GM11168 (cell line): ENCODE measurements at regions not wholly inside any gene's neighbourhood (a gene's known extent, or its start where the extent isn't known, plus 50 kb on each side); places are given as distances from the start of the nearest gene placed in this dataset.

ENCODE experiments used
- in situ Hi-C: fragments of 300-500 bp; cut with MboI; formaldehyde crosslinking; loops from one replicate; pipeline ENCODE4 v1.12.0; 2022; ENCODE audit warnings: low sequenced_read_pairs; ENCODE audit not compliant: unreplicated experiment

GRCh38 chr5:164958688-164959087 lies 1453.3 kb downstream of the MAT2B start:
- in situ Hi-C loops, result no loop called here

GRCh38 chr5:164959761-164960160 lies 1454.3 kb downstream of the MAT2B start:
- in situ Hi-C loops, result no loop called here

- in situ Hi-C loops, result no loop called here
Measured at GRCh38 chr5:164962329-164962961, 1457.0 kb downstream of the MAT2B start.

- in situ Hi-C loops, result no loop called here
Measured at GRCh38 chr5:164966611-164967010, 1461.2 kb downstream of the MAT2B start.

- in situ Hi-C loops, result no loop called here
Measured at GRCh38 chr5:164967354-164967753, 1461.9 kb downstream of the MAT2B start.

- in situ Hi-C loops, result no loop called here
Measured at GRCh38 chr5:164972973-164973372, 1467.6 kb downstream of the MAT2B start.

- in situ Hi-C loops, result no loop called here
Measured at GRCh38 chr5:164975986-164976385, 1470.6 kb downstream of the MAT2B start.

GRCh38 chr5:164980480-164980879 lies 1475.1 kb downstream of the MAT2B start:
- in situ Hi-C loops, result no loop called here

GRCh38 chr5:164998142-164998541 lies 1492.7 kb downstream of the MAT2B start:
- in situ Hi-C loops, result no loop called here

GRCh38 chr5:164998590-164998989 lies 1493.2 kb downstream of the MAT2B start:
- in situ Hi-C loops, result no loop called here

GRCh38 chr5:165000479-165001190 lies 1495.2 kb downstream of the MAT2B start:
- in situ Hi-C loops, result no loop called here

- in situ Hi-C loops, result no loop called here
Measured at GRCh38 chr5:165003283-165003682, 1497.9 kb downstream of the MAT2B start.

GRCh38 chr5:165004175-165004574 lies 1498.8 kb downstream of the MAT2B start:
- in situ Hi-C loops, result no loop called here

- in situ Hi-C loops, result no loop called here
Measured at GRCh38 chr5:165014439-165014838, 1509.0 kb downstream of the MAT2B start.

GRCh38 chr5:165015126-165015525 lies 1509.7 kb downstream of the MAT2B start:
- in situ Hi-C loops, result no loop called here

GRCh38 chr5:165015547-165015946 lies 1510.1 kb downstream of the MAT2B start:
- in situ Hi-C loops, result no loop called here

- in situ Hi-C loops, result no loop called here
Measured at GRCh38 chr5:165026971-165027370, 1521.6 kb downstream of the MAT2B start.

- in situ Hi-C loops, result no loop called here
Measured at GRCh38 chr5:165028356-165028755, 1522.9 kb downstream of the MAT2B start.

GRCh38 chr5:165029099-165029870 lies 1523.9 kb downstream of the MAT2B start:
- in situ Hi-C loops, result no loop called here

GRCh38 chr5:165030971-165031370 lies 1525.6 kb downstream of the MAT2B start:
- in situ Hi-C loops, result no loop called here

GRCh38 chr5:165031371-165031770 lies 1526.0 kb downstream of the MAT2B start:
- in situ Hi-C loops, result no loop called here
